Keratinocyte (primary cell): ENCODE measurements at regions not wholly inside any gene's neighbourhood (a gene's known extent, or its start where the extent isn't known, plus 50 kb on each side); places are given as distances from the start of the nearest gene placed in this dataset.

Experiments
- DNase-seq: peaks from one replicate; pipeline ENCODE4 v3.0.0-alpha.2; 2011; ENCODE audit warnings: low read depth, missing footprints, low spot score
- FAIRE-seq: peaks from 2 replicates; lab custom pipeline; 2011; peaks lifted over from hg19 to GRCh38; lab: Jason Lieb, UNC
- H2AFZ ChIP-seq: 2 replicates; pipeline ENCODE4 v1.6.0; 2012; ENCODE audit warnings: low read length, control low read depth, inconsistent platforms; ENCODE audit not compliant: control insufficient read depth
- H3K27ac ChIP-seq: 2 replicates; pipeline ENCODE4 v1.5.1; 2011; ENCODE audit warnings: low read length; ENCODE audit not compliant: control insufficient read depth, insufficient read depth
- H3K27me3 ChIP-seq: 3 replicates; pipeline ENCODE4 v1.6.0; 2011; ENCODE audit warnings: low read length; ENCODE audit not compliant: control insufficient read depth, insufficient read depth; ENCODE audit errors: extremely low read depth
- H3K36me3 ChIP-seq, 2 experiments: 2 replicates in 1 of 2; 3 replicates in 1 of 2; pipeline ENCODE4 v1.5.1; 2011; ENCODE audit warnings: low read length in 2 of 2, mild to moderate bottlenecking in 1 of 2; ENCODE audit not compliant: control insufficient read depth in 2 of 2, insufficient read depth in 2 of 2; ENCODE audit errors: extremely low read depth in 1 of 2
- H3K4me1 ChIP-seq: 3 replicates; pipeline ENCODE4 v1.5.1; 2011; ENCODE audit warnings: low read length; ENCODE audit not compliant: control insufficient read depth, insufficient read depth; ENCODE audit errors: extremely low read depth
- H3K4me2 ChIP-seq: 3 replicates; pipeline ENCODE4 v1.6.0; 2011; ENCODE audit warnings: low read depth, low read length; ENCODE audit not compliant: control insufficient read depth, insufficient read depth; ENCODE audit errors: extremely low read depth
- H3K4me3 ChIP-seq, 3 experiments: fragments of 200-600 bp in 1 of 3; sonication (generic) in 1 of 3; 2 replicates in 2 of 3; 3 replicates in 1 of 3; pipeline ENCODE4 v1.5.1; 2011 to 2016; ENCODE audit warnings: low read length in 3 of 3, mild to moderate bottlenecking in 3 of 3, control low read depth in 2 of 3, inconsistent platforms in 1 of 3, low read depth in 1 of 3, mixed read lengths in 1 of 3, mixed run types in 1 of 3, moderate library complexity in 1 of 3; ENCODE audit not compliant: control insufficient read depth in 2 of 3, insufficient read depth in 2 of 3; ENCODE audit errors: extremely low read depth in 1 of 3
- H3K79me2 ChIP-seq: 2 replicates; pipeline ENCODE4 v1.6.0; 2012; ENCODE audit warnings: low read length; ENCODE audit not compliant: control insufficient read depth, insufficient read depth
- H3K9ac ChIP-seq: 3 replicates; pipeline ENCODE4 v1.6.0; 2011; ENCODE audit warnings: low read length; ENCODE audit not compliant: control insufficient read depth, insufficient read depth; ENCODE audit errors: extremely low read depth
- H3K9me1 ChIP-seq: 3 replicates; pipeline ENCODE4 v1.6.0; 2011; ENCODE audit warnings: low read length; ENCODE audit not compliant: control insufficient read depth, insufficient read depth; ENCODE audit errors: extremely low read depth
- H3K9me3 ChIP-seq: 2 replicates; pipeline ENCODE4 v1.5.1; 2012; ENCODE audit warnings: low read depth, low read length; ENCODE audit not compliant: control insufficient read depth
- H4K20me1 ChIP-seq: 3 replicates; pipeline ENCODE4 v1.6.0; 2011; ENCODE audit warnings: low read length; ENCODE audit not compliant: control insufficient read depth, insufficient read depth; ENCODE audit errors: extremely low read depth
- CTCF ChIP-seq, 3 experiments: IDR thresholded peaks in 1 of 3; conservative IDR thresholded peaks in 1 of 3; optimal IDR thresholded peaks in 1 of 3; 2 replicates in 2 of 3; 3 replicates in 1 of 3; pipeline versions ENCODE3 to v1.5.1; 2011; ENCODE audit warnings: low read length in 3 of 3, mild to moderate bottlenecking in 3 of 3, moderate library complexity in 2 of 3, control low read depth in 1 of 3, inconsistent platforms in 1 of 3; ENCODE audit not compliant: insufficient read depth in 2 of 3; ENCODE audit errors: extremely low read depth in 1 of 3
- EZH2 ChIP-seq: IDR thresholded peaks from one replicate; pipeline ENCODE4 v1.6.1; 2012; ENCODE audit warnings: inconsistent platforms, mild to moderate bottlenecking, low read length, moderate library complexity
- dilution Hi-C: fragments of 300-500 bp; cut with MboI; formaldehyde crosslinking; loops from one replicate; pipeline ENCODE4 v1.7.0; 2020; ENCODE audit warnings: low sequenced_read_pairs; ENCODE audit not compliant: extremely low pct_ligation_motif_present

- Histone ChIP-seq H3K9ac (no peak overlapping the region), H3K4me1 (no peaks in the 10 kb centered on the region), H3K27ac (no peak overlapping the region), H3K4me3 (no peak overlapping the region), H3K9me3 (no peaks in the 10 kb centered on the region), H4K20me1 (no peaks in the 10 kb centered on the region), H3K9me1 (no peaks in the 10 kb centered on the region), H3K36me3 (no peaks in the 10 kb centered on the region), H3K79me2 (no peaks in the 10 kb centered on the region), H3K4me2 (no peak overlapping the region), H2AFZ (no peak overlapping the region), H3K27me3 (peaks cover 6% of the 10 kb centered on the region)
- dilution Hi-C loops = no loop called here
- no peak for TF ChIP-seq EZH2
- DNase-seq = no peak
- FAIRE-seq = no peak
Observed at GRCh38 chr3:124478830-124479229, 251.4 kb upstream of the UMPS start.

- no peaks in the 10 kb centered on the region for H3K9me3 ChIP-seq
- no peak overlapping the region for H3K4me2 ChIP-seq
- DNase-seq (no peak), FAIRE-seq (no peak)
- no peaks in the 10 kb centered on the region for H3K4me1 ChIP-seq
- TF ChIP-seq CTCF (optimal IDR thresholded peaks at IDR 0.05 in 1 of 3, IDR thresholded peaks at IDR 0.05 in 1 of 3, conservative IDR thresholded peaks at IDR 0.05 in 1 of 3; ENCODE audit: extremely low read depth in 1 of 3, insufficient read depth in 2 of 3, low read length in 3 of 3) = no peak
- no peak for TF ChIP-seq EZH2
- peaks cover 6% of the 10 kb centered on the region for H3K27me3 ChIP-seq
- no peaks in the 10 kb centered on the region for H3K9me1 ChIP-seq
- H3K36me3 ChIP-seq = no peaks in the 10 kb centered on the region
- no peak overlapping the region for H2AFZ ChIP-seq
- no peak overlapping the region for H3K4me3 ChIP-seq
- dilution Hi-C loops = no loop called here
- no peaks in the 10 kb centered on the region for H3K79me2 ChIP-seq
- no peak overlapping the region for H3K9ac ChIP-seq
- no peak overlapping the region for H3K27ac ChIP-seq
- no peaks in the 10 kb centered on the region for H4K20me1 ChIP-seq
Observed at GRCh38 chr3:124483915-124484470, 246.3 kb upstream of the UMPS start.

GRCh38 chr3:124486324-124486723, 243.9 kb upstream of the UMPS start:
- FAIRE-seq (no peak), DNase-seq (no peak)

More at GRCh38 chr3:124486324-124486723, 243.9 kb upstream of the UMPS start:
- Histone ChIP-seq H3K9me3 (no peaks in the 10 kb centered on the region), H3K4me2 (no peak overlapping the region), H3K4me3 (no peak overlapping the region), H3K27ac (no peak overlapping the region), H3K79me2 (no peaks in the 10 kb centered on the region), H3K9ac (no peak overlapping the region), H4K20me1 (no peaks in the 10 kb centered on the region), H3K9me1 (no peaks in the 10 kb centered on the region), H2AFZ (no peak overlapping the region), H3K36me3 (no peaks in the 10 kb centered on the region), H3K27me3 (peaks cover 6% of the 10 kb centered on the region), H3K4me1 (peaks cover 6% of the 10 kb centered on the region)
- TF ChIP-seq CTCF (optimal IDR thresholded peaks at IDR 0.05 in 1 of 3, IDR thresholded peaks at IDR 0.05 in 1 of 3, conservative IDR thresholded peaks at IDR 0.05 in 1 of 3; ENCODE audit: extremely low read depth in 1 of 3, insufficient read depth in 2 of 3, low read length in 3 of 3) (peak in 1 of 3 experiments; percentile 45), EZH2 (no peak)
- dilution Hi-C loops = no loop called here
